Esophagus squamous epithelium (tissue), 4 donors: ENCODE measurements at regions not wholly inside any gene's neighbourhood (a gene's known extent, or its start where the extent isn't known, plus 50 kb on each side); places are given as distances from the start of the nearest gene placed in this dataset.

ENCODE experiments used
- POLR2A ChIP-seq, 4 donors: fragments of 450-650 bp; IDR thresholded peaks; one replicate each; pipeline ENCODE4 v1.6.1; 2017; ENCODE audit warnings: antibody characterized with exemption in 4 of 4, mild to moderate bottlenecking in 4 of 4, moderate library complexity in 3 of 4
- TF ChIP-seq, protein P1 (sequence below), 6 experiments: fragments of 450-650 bp in 4 of 6; fragments of 200-600 bp in 2 of 6; sonication (generic) in 2 of 6; IDR thresholded peaks; one replicate each; pipeline ENCODE4 v1.5.1; 2016 to 2019; ENCODE audit warnings: antibody characterized with exemption in 6 of 6, mild to moderate bottlenecking in 4 of 6, moderate library complexity in 4 of 6

DNA sequence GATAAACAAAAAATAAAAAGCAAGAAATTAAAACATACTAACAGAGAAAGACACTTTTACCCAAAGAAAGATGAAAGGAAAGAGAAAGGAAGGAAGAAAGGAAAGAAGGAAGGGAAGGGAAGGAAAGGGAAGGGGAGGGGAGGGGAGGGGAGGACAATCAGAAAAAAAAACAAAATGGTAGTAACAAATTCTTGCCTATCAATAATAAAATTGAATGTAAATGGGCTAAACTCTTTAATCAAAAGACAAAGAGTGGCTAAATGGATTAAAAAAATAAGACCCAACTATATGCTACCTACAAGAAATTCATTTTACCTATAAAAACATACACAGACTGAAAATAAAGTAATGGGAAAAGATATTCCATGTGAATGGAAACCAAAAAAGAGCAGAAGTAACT, 372.9 kb upstream of the NFIA start:
- TF ChIP-seq, protein P1, sequence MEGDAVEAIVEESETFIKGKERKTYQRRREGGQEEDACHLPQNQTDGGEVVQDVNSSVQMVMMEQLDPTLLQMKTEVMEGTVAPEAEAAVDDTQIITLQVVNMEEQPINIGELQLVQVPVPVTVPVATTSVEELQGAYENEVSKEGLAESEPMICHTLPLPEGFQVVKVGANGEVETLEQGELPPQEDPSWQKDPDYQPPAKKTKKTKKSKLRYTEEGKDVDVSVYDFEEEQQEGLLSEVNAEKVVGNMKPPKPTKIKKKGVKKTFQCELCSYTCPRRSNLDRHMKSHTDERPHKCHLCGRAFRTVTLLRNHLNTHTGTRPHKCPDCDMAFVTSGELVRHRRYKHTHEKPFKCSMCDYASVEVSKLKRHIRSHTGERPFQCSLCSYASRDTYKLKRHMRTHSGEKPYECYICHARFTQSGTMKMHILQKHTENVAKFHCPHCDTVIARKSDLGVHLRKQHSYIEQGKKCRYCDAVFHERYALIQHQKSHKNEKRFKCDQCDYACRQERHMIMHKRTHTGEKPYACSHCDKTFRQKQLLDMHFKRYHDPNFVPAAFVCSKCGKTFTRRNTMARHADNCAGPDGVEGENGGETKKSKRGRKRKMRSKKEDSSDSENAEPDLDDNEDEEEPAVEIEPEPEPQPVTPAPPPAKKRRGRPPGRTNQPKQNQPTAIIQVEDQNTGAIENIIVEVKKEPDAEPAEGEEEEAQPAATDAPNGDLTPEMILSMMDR (IDR thresholded peaks at IDR 0.05) = no peak
- no peak for TF ChIP-seq POLR2A (IDR thresholded peaks at IDR 0.05)
